B cell (primary cell): ENCODE measurements at regions not wholly inside any gene's neighbourhood (a gene's known extent, or its start where the extent isn't known, plus 50 kb on each side); places are given as distances from the start of the nearest gene placed in this dataset.

Source experiments
- CTCF ChIP-seq: fragments of 200-600 bp; IDR thresholded peaks from one replicate; pipeline ENCODE4 v1.8.0; 2022; ENCODE audit warnings: antibody characterized with exemption, mild to moderate bottlenecking
- EZH2 ChIP-seq: IDR thresholded peaks from 2 replicates; pipeline ENCODE4 v1.6.1; 2012; ENCODE audit warnings: borderline replicate concordance, low read depth, mild to moderate bottlenecking, moderate library complexity, low read length; ENCODE audit not compliant: insufficient read depth, poor library complexity, severe bottlenecking

GRCh38 chr3:73148206-73148605, 86.7 kb downstream of the EBLN2 start:
- TF ChIP-seq CTCF (no peak), EZH2 (no peak)
